ENCODE measurements at regions not wholly inside any gene's neighbourhood (a gene's known extent, or its start where the extent isn't known, plus 50 kb on each side); places are given as distances from the start of the nearest gene placed in this dataset.

DNA sequence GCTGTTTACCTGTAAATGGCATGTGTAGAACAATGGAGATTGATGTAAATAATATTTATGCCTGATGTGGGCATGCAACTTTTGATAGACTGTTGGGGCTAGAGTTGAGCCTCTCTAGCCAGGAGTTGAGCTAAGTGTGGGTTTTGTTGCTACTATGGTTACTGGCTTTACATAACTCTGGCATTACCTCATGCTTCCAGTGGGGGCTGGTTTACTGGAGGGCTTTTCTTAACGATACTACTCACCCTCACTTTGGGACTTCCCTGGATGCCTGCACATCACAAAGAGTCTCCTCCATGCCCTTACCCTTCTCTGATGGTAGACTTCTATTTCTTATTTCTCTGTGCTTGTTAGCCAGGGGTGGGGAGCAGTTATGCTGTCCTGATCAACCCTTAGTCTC lies 524.6 kb upstream of the CDH4 start:
- TF ChIP-seq, protein P1, sequence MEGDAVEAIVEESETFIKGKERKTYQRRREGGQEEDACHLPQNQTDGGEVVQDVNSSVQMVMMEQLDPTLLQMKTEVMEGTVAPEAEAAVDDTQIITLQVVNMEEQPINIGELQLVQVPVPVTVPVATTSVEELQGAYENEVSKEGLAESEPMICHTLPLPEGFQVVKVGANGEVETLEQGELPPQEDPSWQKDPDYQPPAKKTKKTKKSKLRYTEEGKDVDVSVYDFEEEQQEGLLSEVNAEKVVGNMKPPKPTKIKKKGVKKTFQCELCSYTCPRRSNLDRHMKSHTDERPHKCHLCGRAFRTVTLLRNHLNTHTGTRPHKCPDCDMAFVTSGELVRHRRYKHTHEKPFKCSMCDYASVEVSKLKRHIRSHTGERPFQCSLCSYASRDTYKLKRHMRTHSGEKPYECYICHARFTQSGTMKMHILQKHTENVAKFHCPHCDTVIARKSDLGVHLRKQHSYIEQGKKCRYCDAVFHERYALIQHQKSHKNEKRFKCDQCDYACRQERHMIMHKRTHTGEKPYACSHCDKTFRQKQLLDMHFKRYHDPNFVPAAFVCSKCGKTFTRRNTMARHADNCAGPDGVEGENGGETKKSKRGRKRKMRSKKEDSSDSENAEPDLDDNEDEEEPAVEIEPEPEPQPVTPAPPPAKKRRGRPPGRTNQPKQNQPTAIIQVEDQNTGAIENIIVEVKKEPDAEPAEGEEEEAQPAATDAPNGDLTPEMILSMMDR (IDR thresholded peaks at IDR 0.05; ENCODE audit: low read length): no peak
- TF ChIP-seq EZH2 (optimal IDR thresholded peaks at IDR 0.05; ENCODE audit: low read depth, low read length) (no peak), EZH2phosphoT487 (IDR thresholded peaks at IDR 0.05; ENCODE audit: low read length) (no peak)
- Histone ChIP-seq H3F3A (ENCODE audit: insufficient read depth, low read length) (no peaks in the 10 kb centered on the region), H3K4me1 (ENCODE audit: low read length) (no peaks in the 10 kb centered on the region), H3K4me2 (ENCODE audit: low read depth, low read length) (no peak overlapping the region), H3K9me3 (replicated peaks; ENCODE audit: insufficient read depth, low read length) (no peaks in the 10 kb centered on the region), H3K79me2 (ENCODE audit: low read length) (no peaks in the 10 kb centered on the region), H3K27ac (ENCODE audit: low read length) (no peak overlapping the region), H3K36me3 (replicated peaks; ENCODE audit: insufficient read depth, low read length) (no peaks in the 10 kb centered on the region), H3K4me3 (ENCODE audit: low read length) (no peak overlapping the region), H4K20me1 (ENCODE audit: insufficient read depth, low read length) (no peaks in the 10 kb centered on the region), H3K27me3 (replicated peaks; ENCODE audit: insufficient read depth, low read length) (no peaks in the 10 kb centered on the region), H2AFZ (ENCODE audit: low read length) (no peak overlapping the region), H3K9me2 (replicated peaks; ENCODE audit: insufficient read depth, low read length) (no peaks in the 10 kb centered on the region), H3K9ac (ENCODE audit: low read length) (no peak overlapping the region)
- no peak for DNase-seq

DNA sequence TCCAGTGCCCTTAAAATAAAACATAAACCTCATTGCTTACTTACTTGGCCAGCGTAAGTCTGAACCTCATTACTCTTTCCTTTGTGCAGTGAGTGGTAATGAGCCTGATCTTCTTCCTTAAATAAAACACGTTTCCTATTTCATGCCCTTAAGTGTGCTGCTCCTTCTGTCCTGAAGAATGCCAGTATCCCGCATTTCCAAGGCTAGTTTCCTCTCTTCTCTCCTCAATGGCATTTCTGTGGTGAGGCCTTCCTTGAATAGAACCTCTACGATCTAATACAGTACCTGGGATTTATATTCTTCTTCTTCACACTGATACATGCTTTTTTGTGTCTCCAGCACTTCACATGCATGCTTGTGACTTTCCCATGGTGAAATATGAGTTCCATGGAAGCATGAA lies 523.4 kb upstream of the CDH4 start:
- TF ChIP-seq EZH2phosphoT487 (IDR thresholded peaks at IDR 0.05; ENCODE audit: low read length): no peak
- TF ChIP-seq, protein P1 (IDR thresholded peaks at IDR 0.05; ENCODE audit: low read length): no peak
- H4K20me1 ChIP-seq (ENCODE audit: insufficient read depth, low read length): no peaks in the 10 kb centered on the region
- H3K79me2 ChIP-seq (ENCODE audit: low read length): no peaks in the 10 kb centered on the region
- no peaks in the 10 kb centered on the region for H3K4me1 ChIP-seq (ENCODE audit: low read length)
- H3K9ac ChIP-seq (ENCODE audit: low read length): no peak overlapping the region
- no peak overlapping the region for H3K4me3 ChIP-seq (ENCODE audit: low read length)
- H3K9me2 ChIP-seq (replicated peaks; ENCODE audit: insufficient read depth, low read length): no peaks in the 10 kb centered on the region
- H3K9me3 ChIP-seq (replicated peaks; ENCODE audit: insufficient read depth, low read length): no peaks in the 10 kb centered on the region
- no peak overlapping the region for H2AFZ ChIP-seq (ENCODE audit: low read length)
- DNase-seq: no peak
- no peaks in the 10 kb centered on the region for H3F3A ChIP-seq (ENCODE audit: insufficient read depth, low read length)
- no peaks in the 10 kb centered on the region for H3K36me3 ChIP-seq (replicated peaks; ENCODE audit: insufficient read depth, low read length)
- H3K27ac ChIP-seq (ENCODE audit: low read length): no peak overlapping the region
- H3K4me2 ChIP-seq (ENCODE audit: low read depth, low read length): no peak overlapping the region
- no peaks in the 10 kb centered on the region for H3K27me3 ChIP-seq (replicated peaks; ENCODE audit: insufficient read depth, low read length)

DNA sequence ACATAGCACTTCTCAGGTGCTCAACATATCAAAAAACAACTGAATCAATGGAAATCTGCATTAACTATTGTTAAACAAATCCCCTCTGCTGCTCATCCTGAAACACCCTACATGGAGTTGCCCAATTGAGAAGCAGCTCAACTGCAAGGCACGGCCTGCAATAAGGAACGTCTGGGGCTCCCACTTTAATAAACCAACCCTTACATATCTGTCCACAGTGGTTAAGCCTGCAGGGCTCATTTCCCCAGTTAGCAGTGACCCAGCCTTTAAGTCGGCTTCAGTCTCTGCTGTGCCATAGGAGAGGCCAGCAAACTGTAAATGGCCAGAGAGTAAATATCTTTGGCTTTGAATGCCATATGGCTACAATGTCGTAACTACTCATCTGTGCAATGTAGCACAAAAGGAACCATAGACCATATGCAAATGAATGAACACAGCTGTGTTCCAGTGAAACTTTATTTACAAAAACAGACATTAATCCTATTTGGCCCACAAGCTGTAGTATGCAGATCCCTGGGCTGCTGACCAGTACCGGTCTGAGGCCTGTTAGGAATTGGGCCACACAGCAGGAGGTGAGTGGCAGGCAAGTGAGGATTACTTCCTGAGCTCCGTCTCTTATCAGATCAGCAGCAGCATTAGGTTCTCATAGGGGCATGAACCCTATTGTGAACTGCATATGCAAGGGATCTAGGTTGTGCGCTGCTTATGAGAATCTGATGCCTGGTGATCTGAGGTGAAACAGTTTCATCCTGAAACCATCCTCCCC lies 522.7 kb upstream of the CDH4 start:
- TF ChIP-seq, protein P1 (IDR thresholded peaks at IDR 0.05; ENCODE audit: low read length): no peak
- TF ChIP-seq EZH2 (optimal IDR thresholded peaks at IDR 0.05; ENCODE audit: low read depth, low read length): no peak
- TF ChIP-seq EZH2phosphoT487 (IDR thresholded peaks at IDR 0.05; ENCODE audit: low read length): no peak
- no peak for DNase-seq
- no peaks in the 10 kb centered on the region for H3K9me3 ChIP-seq (replicated peaks; ENCODE audit: insufficient read depth, low read length)
- no peak overlapping the region for H2AFZ ChIP-seq (ENCODE audit: low read length)
- no peak overlapping the region for H3K27ac ChIP-seq (ENCODE audit: low read length)
- H3K4me2 ChIP-seq (ENCODE audit: low read depth, low read length): no peak overlapping the region
- no peaks in the 10 kb centered on the region for H3K36me3 ChIP-seq (replicated peaks; ENCODE audit: insufficient read depth, low read length)
- no peaks in the 10 kb centered on the region for H3K4me1 ChIP-seq (ENCODE audit: low read length)
- H3K4me3 ChIP-seq (ENCODE audit: low read length): no peak overlapping the region
- H4K20me1 ChIP-seq (ENCODE audit: insufficient read depth, low read length): no peaks in the 10 kb centered on the region
- no peaks in the 10 kb centered on the region for H3F3A ChIP-seq (ENCODE audit: insufficient read depth, low read length)
- no peaks in the 10 kb centered on the region for H3K9me2 ChIP-seq (replicated peaks; ENCODE audit: insufficient read depth, low read length)
- H3K79me2 ChIP-seq (ENCODE audit: low read length): no peaks in the 10 kb centered on the region
- H3K9ac ChIP-seq (ENCODE audit: low read length): no peak overlapping the region
- H3K27me3 ChIP-seq (replicated peaks; ENCODE audit: insufficient read depth, low read length): no peaks in the 10 kb centered on the region
